Astrocyte (in vitro differentiated cells and primary cell): ENCODE measurements at regions not wholly inside any gene's neighbourhood (a gene's known extent, or its start where the extent isn't known, plus 50 kb on each side); places are given as distances from the start of the nearest gene placed in this dataset.

Experiments
- DNase-seq: peaks from one replicate; pipeline ENCODE4 v3.0.0-alpha.2; 2010; ENCODE audit warnings: low read depth
- FAIRE-seq: peaks from 2 replicates; lab custom pipeline; 2011; peaks lifted over from hg19 to GRCh38; lab: Jason Lieb, UNC
- H2AFZ ChIP-seq: 2 replicates; pipeline ENCODE4 v1.6.0; 2012; ENCODE audit warnings: low read depth, low read length, inconsistent platforms
- H3K27ac ChIP-seq: 2 replicates; pipeline ENCODE4 v1.5.1; 2011; ENCODE audit warnings: low read depth, low read length, inconsistent platforms
- H3K27me3 ChIP-seq: 2 replicates; pipeline ENCODE4 v1.6.0; 2011; ENCODE audit warnings: low read length, inconsistent platforms; ENCODE audit not compliant: insufficient read depth
- H3K36me3 ChIP-seq: 2 replicates; pipeline ENCODE4 v1.5.1; 2011; ENCODE audit warnings: low read length, inconsistent platforms; ENCODE audit not compliant: insufficient read depth
- H3K4me1 ChIP-seq: 2 replicates; pipeline ENCODE4 v1.5.1; 2011; ENCODE audit warnings: low read length, inconsistent platforms; ENCODE audit not compliant: insufficient read depth
- H3K4me2 ChIP-seq: 2 replicates; pipeline ENCODE4 v1.6.0; 2012; ENCODE audit warnings: low read length, inconsistent platforms
- H3K4me3 ChIP-seq: 2 replicates; pipeline ENCODE4 v1.5.1; 2011; ENCODE audit warnings: low read depth, mild to moderate bottlenecking, low read length, inconsistent platforms; ENCODE audit not compliant: insufficient read depth
- H3K79me2 ChIP-seq: 2 replicates; pipeline ENCODE4 v1.6.0; 2012; ENCODE audit warnings: mild to moderate bottlenecking, low read length, inconsistent platforms; ENCODE audit not compliant: insufficient read depth
- H3K9ac ChIP-seq: 2 replicates; pipeline ENCODE4 v1.6.0; 2012; ENCODE audit warnings: mild to moderate bottlenecking, low read length, inconsistent platforms
- H3K9me3 ChIP-seq: 2 replicates; pipeline ENCODE4 v1.5.1; 2012; ENCODE audit warnings: low read depth, mild to moderate bottlenecking, low read length, inconsistent platforms; ENCODE audit not compliant: insufficient read depth
- H4K20me1 ChIP-seq: 2 replicates; pipeline ENCODE4 v1.6.0; 2012; ENCODE audit warnings: low read length, inconsistent platforms; ENCODE audit not compliant: insufficient read depth
- H3K27ac Mint-ChIP-seq: one replicate; pipeline ENCODE4 v1.8.0; 2021; ENCODE audit warnings: mild to moderate bottlenecking, mixed read lengths; ENCODE audit not compliant: unreplicated experiment
- H3K27me3 Mint-ChIP-seq: one replicate; pipeline ENCODE4 v1.8.0; 2021; ENCODE audit warnings: low read depth, mixed read lengths; ENCODE audit not compliant: unreplicated experiment
- H3K36me3 Mint-ChIP-seq: one replicate; pipeline ENCODE4 v1.8.0; 2021; ENCODE audit warnings: low read depth, mixed read lengths; ENCODE audit not compliant: unreplicated experiment
- H3K4me1 Mint-ChIP-seq: one replicate; pipeline ENCODE4 v1.8.0; 2021; ENCODE audit warnings: low read depth, mixed read lengths; ENCODE audit not compliant: unreplicated experiment
- H3K4me3 Mint-ChIP-seq: one replicate; pipeline ENCODE4 v1.8.0; 2021; ENCODE audit warnings: mild to moderate bottlenecking, moderate library complexity, mixed read lengths; ENCODE audit not compliant: unreplicated experiment
- H3K9me3 Mint-ChIP-seq: one replicate; pipeline ENCODE4 v1.8.0; 2021; ENCODE audit warnings: mild to moderate bottlenecking, mixed read lengths; ENCODE audit not compliant: unreplicated experiment
- CTCF ChIP-seq: IDR thresholded peaks from 2 replicates; pipeline ENCODE4 v1.5.1; 2011; ENCODE audit warnings: low read depth, mild to moderate bottlenecking, inconsistent platforms, low read length, moderate library complexity; ENCODE audit not compliant: insufficient read depth
- EZH2 ChIP-seq: IDR thresholded peaks from 2 replicates; pipeline ENCODE4 v1.6.1; 2012; ENCODE audit warnings: mild to moderate bottlenecking, low read length, inconsistent platforms; ENCODE audit not compliant: insufficient read depth

DNA sequence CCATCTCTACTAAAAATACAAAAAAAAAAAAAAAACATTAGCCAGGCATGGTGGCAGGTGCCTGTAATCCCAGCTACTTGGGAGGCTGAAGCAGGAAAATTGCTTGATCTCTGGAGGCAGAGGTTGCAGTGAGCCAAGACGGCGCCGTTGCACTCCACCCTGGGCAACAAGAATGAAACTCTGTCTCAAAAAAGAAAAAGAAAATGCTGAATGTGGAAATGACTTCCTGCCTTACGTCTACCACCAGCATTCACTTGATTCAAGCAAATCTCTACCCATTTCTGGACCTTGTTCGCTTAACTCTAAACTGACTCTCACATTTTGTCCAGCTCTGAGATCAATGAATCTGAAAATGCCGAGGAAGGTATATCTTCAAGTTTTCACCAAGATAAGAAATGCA is 825.3 kb downstream of the TRIB2 start:
- H3K4me1 ChIP-seq: no peaks in the 10 kb centered on the region
- H3K27ac Mint-ChIP-seq: no peak overlapping the region

GRCh38 chr2:13542642-13543041 is 825.9 kb downstream of the TRIB2 start:
- Histone ChIP-seq H2AFZ (no peak overlapping the region), H3K4me1 (no peaks in the 10 kb centered on the region), H3K9ac (no peak overlapping the region), H3K4me2 (no peak overlapping the region), H3K27ac (no peak overlapping the region), H3K27me3 (no peaks in the 10 kb centered on the region), H3K4me3 (no peak overlapping the region), H3K79me2 (no peaks in the 10 kb centered on the region), H3K9me3 (no peaks in the 10 kb centered on the region), H3K36me3 (no peaks in the 10 kb centered on the region), H4K20me1 (no peaks in the 10 kb centered on the region)
- no peak for DNase-seq
- H3K27me3 Mint-ChIP-seq: peaks cover 2% of the 10 kb centered on the region
- H3K4me3 Mint-ChIP-seq: no peak overlapping the region
- H3K4me1 Mint-ChIP-seq: no peaks in the 10 kb centered on the region
- TF ChIP-seq EZH2 (no peak), CTCF (no peak)
- no peaks in the 10 kb centered on the region for H3K36me3 Mint-ChIP-seq
- H3K27ac Mint-ChIP-seq: no peak overlapping the region
- no peaks in the 10 kb centered on the region for H3K9me3 Mint-ChIP-seq
- no peak for FAIRE-seq

More for the DNA sequence above, 825.3 kb downstream of the TRIB2 start:
- no peaks in the 10 kb centered on the region for H3K9me3 ChIP-seq
- DNase-seq (no peak), FAIRE-seq (no peak)
- no peak overlapping the region for H2AFZ ChIP-seq
- H3K4me3 ChIP-seq: no peak overlapping the region
- Mint-ChIP-seq H3K36me3 (no peaks in the 10 kb centered on the region), H3K4me1 (no peaks in the 10 kb centered on the region), H3K27me3 (peaks cover 2% of the 10 kb centered on the region), H3K4me3 (no peak overlapping the region), H3K9me3 (no peaks in the 10 kb centered on the region)
- no peak for TF ChIP-seq CTCF
- no peak for TF ChIP-seq EZH2
- no peaks in the 10 kb centered on the region for H3K27me3 ChIP-seq
- H3K9ac ChIP-seq: no peak overlapping the region
- no peaks in the 10 kb centered on the region for H4K20me1 ChIP-seq
- H3K27ac ChIP-seq: no peak overlapping the region
- no peak overlapping the region for H3K4me2 ChIP-seq
- H3K36me3 ChIP-seq: no peaks in the 10 kb centered on the region
- no peaks in the 10 kb centered on the region for H3K79me2 ChIP-seq

DNA sequence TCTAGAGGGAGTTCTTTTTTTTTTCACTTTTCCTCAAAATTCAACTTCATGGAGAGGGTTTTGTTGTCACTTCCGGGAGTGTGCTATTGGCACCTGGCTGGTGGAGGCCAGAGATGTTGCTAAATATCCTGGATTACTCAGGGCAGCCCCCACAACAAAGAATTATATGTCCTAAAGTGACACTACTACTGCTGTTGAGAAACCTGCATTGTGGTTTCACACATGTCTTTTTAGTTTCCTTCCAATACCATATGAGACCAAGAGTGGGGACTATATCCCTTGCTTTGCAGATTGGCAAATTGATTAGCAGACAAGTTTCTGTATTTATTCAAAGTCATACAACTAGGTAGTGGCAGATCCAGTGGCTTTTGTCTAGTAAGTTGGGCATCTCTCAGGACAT is 826.8 kb downstream of the TRIB2 start:
- no peaks in the 10 kb centered on the region for H3K9me3 ChIP-seq

More for the DNA sequence above, 826.8 kb downstream of the TRIB2 start:
- no peak for DNase-seq
- Mint-ChIP-seq H3K4me3 (no peak overlapping the region), H3K27me3 (peaks cover 2% of the 10 kb centered on the region), H3K4me1 (no peaks in the 10 kb centered on the region), H3K36me3 (no peaks in the 10 kb centered on the region), H3K9me3 (no peaks in the 10 kb centered on the region), H3K27ac (no peak overlapping the region)
- Histone ChIP-seq H3K9ac (no peak overlapping the region), H3K36me3 (no peaks in the 10 kb centered on the region), H3K4me1 (no peaks in the 10 kb centered on the region), H2AFZ (no peak overlapping the region), H3K27me3 (no peaks in the 10 kb centered on the region), H3K27ac (no peak overlapping the region), H4K20me1 (no peaks in the 10 kb centered on the region), H3K4me3 (no peak overlapping the region), H3K79me2 (no peaks in the 10 kb centered on the region), H3K4me2 (no peak overlapping the region)
- no peak for FAIRE-seq
- no peak for TF ChIP-seq CTCF
- TF ChIP-seq EZH2: no peak
